HG02852 (cell line): ENCODE measurements at regions not wholly inside any gene's neighbourhood (a gene's known extent, or its start where the extent isn't known, plus 50 kb on each side); places are given as distances from the start of the nearest gene placed in this dataset.

Source experiments
- ATAC-seq: cut with Tn5 transposase; IDR thresholded peaks from one replicate; pipeline ENCODE4 v1.9.1; 2021; ENCODE audit warnings: mild to moderate bottlenecking, moderate library complexity; ENCODE audit not compliant: unreplicated experiment

DNA sequence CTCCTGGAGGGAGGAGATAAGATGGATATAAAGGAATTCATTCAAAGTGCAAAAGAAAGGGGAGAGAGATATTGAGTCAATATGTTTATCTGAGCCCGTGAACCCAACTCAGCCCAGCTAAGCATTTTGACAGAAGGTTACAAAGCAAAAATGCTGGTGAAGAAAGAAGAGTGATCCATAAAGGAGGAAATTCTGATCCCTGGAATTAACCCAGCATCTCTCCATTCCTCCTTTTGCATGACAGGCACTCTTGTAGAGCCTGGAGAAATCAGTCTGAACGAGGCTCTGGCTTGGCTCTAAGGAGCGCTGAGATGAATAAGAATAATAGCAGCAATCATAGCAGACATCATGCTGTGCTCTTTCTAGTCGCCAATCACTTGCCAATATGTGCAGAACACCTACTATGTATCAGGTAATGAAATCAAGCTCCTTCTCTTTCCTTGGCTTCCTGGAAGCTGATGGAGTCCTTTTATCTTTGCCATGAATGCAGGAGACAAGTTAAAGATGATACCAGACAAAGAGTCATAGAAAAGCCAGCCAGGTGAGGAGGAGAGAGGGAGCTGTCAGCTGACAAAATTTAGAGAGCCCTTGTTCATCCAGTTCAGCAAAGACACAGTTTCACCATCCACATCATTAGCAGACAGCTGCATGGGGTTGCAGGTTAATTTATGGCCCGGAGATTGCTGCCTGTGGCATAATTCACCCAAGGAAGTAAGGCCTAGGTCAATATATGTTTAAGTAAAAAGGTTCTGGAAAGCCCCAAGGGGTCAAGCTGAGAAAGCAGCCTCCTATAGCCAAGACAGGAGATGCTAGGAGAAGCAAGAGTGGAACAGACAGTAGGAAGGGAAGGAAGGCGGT is 476.5 kb upstream of the TBX3 start:
- ATAC-seq: no peak

GRCh38 chr12:115158816-115159215 is 474.8 kb upstream of the TBX3 start:
- ATAC-seq: no peak

DNA sequence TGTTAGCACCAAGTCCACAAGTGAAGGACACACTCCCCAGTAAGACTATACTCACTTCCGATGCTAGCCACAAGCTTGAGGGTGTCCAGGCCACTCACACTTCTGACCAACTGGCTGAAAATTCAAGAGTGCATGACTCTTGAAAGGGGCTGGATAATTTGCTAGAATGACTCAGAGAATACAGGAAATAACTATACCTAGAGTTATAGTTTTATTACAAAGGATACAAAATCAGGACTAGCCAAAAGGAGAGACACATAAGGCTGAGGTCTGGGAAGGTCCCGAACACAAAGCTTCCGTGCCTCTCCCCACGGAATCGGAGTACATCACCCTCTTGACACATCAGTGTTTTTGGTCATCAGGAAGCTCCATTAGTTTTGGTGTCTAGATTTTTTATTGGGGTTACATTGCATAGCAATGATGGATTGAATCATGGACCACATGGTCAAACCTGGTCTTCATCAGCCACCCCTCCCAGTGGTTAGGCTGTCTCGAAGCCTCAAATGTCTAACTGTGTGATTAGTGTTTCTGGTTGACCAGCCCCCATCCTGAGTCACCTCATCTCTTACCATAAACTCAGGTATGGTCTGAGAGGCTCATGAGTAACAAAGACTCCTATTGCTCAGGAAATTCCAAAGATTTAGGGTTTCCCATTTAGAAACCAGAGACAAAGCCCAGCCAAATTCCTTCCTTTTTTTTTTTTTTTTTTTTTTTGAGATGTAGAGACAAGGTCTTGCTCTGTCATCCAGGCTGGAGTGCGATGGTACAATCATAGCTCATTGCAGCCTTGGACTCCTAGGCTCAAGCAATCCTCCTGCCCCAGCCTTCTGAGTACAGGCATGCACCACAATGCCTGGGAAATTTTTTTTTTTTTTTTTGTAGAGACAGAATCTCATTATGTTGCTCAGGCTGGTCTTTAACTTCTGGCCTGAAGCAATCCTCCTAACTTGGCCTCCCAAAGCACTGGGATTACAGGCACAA is 472.0 kb upstream of the TBX3 start:
- no peak for ATAC-seq

DNA sequence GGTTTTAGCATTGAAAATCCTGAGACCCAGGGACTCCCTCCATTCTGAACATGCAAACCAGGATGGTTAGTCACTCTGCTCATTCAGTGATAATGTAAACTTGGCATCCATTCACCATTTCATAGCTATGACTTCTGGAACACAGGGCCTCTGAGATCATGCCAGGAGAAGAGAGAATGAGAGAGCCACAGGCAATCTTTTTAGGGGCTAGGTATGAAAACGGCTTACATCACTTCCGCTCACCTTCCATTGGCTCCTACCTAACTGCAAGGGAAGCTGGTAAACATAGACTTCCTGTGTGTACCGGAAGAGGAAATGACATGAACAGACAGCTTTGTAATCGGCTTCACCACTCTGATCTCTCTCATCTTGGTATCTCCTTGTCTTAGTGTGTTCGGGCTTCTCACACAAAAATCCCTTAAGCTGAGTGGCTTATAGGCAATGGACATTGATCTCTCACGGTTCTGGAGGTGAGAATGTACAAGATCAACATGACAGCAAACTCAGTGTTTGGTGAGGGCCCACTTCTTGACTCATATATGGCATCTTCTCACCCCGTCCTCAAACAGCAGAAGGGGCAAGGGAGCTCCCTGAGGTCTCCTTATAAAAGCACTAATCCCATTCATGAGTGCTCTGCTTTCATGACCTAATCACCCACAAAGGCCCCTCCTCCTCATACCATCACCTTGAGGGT is 465.9 kb upstream of the TBX3 start:
- no peak for ATAC-seq

DNA sequence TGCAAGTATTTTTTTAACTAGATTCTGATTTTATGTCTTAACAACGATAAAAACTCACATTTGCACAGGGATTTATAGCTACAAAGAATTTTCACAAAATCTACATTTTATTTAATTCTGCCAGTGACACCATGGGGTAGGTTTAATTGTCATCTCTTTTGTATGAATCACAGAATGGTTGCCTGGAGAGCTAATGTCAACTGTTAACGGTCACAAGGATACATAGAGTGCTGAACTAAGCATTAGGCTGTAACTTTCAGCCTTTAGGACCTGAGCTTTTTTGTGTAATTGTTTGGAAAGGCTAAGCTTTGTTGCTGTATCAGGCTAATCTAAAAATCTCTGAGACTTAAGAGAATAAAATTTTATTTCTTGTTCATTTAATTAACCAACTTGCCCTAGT is 465.3 kb upstream of the TBX3 start:
- ATAC-seq: no peak

DNA sequence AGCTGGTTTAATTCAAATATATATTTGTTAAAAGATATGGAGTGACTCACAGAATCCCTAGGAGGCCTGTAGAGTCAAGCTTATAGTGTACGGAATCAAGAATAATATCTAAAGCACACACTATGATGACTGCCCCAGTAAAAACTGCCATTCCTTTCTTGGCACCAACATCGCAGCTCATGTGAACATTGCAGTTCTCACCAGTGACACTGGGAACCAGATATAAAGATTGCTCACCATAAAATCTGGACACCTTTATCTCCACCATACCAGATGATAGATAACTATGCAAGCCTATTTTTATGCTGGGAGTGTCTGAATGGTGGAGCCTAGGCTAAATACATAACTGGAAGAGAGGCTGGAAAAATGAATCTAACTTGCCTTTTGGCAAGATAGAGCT is 463.9 kb upstream of the TBX3 start:
- ATAC-seq: no peak

DNA sequence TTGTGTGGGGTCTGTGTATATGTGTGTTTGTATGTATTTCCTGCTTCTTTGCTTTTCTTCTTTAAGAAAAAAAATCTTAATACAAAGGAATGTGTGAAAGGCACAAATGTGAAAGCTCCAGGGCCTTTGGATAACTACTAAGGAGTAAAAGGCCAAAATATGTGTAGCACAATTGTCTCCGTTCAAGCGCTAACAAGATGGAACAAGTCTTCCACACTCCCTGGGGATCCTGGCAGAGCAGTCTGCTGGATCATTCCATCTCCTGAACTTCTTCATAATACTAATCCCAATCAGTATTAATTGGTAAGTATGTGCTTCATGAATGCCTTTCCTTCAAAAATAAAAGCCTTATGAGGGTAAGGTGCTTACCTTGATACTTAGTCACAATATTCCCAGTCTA is 462.5 kb upstream of the TBX3 start:
- no peak for ATAC-seq

DNA sequence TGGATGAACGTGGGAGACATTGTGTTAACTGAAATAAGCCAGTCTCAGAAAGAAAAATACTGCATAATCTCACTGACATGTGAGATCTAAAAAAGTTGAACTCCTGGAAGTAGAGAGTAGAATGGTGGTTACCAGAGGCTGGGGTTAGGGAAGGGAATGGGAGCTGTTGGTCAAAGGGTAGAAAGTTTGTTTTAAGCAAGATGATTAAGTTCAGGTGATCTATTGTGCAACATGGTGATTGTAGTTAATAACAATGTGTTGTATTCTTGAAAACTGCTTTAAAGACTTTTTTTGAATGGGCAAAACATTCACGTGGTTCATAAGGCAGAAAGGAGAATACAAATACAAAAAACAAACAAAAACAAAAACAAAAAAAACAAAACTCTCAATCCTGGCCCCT is 460.4 kb upstream of the TBX3 start:
- ATAC-seq: no peak

- no peak for ATAC-seq
Observed at GRCh38 chr12:115140981-115141655, 457.1 kb upstream of the TBX3 start.

- ATAC-seq: no peak
Observed at GRCh38 chr12:115137812-115138521, 454.0 kb upstream of the TBX3 start.

GRCh38 chr12:115135800-115136211 is 451.8 kb upstream of the TBX3 start:
- ATAC-seq: no peak

DNA sequence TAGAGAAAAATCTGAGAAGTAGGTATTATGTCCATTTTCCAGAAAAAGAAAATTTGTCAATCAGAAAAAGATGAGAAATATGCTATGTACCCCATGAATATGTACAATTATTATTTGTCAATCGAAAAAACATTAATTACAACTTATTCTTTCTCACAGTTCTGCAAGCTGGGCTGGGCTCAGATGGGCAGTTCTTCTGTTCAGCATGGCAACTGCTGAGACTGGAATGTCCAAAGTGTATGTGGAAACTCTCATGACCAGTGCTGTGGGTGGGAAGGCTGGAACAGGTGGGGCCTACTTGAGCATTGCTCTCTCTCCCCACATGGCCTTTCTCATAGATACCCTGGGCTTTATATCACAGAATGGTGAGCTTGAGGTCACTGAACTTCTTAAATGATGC is 450.3 kb upstream of the TBX3 start:
- no peak for ATAC-seq

DNA sequence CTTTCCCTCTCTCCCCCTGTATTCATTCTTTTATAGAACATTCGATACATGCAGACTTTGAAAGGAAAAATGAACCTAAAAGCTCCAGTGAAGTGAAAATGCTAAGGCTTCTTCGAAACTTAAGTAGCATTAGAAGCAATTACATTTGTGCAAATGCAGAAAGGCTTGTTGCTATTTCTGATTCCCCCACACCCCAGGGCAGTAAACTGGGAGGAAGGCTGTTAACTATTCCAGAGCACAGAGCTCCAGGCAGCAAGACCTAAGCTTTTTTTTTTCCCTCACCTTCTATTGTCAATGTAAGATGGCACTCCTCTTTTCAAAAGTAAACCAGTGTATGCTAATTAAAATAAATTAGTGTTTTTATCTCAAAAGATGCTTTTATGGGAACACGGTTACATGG is 448.9 kb upstream of the TBX3 start:
- no peak for ATAC-seq

DNA sequence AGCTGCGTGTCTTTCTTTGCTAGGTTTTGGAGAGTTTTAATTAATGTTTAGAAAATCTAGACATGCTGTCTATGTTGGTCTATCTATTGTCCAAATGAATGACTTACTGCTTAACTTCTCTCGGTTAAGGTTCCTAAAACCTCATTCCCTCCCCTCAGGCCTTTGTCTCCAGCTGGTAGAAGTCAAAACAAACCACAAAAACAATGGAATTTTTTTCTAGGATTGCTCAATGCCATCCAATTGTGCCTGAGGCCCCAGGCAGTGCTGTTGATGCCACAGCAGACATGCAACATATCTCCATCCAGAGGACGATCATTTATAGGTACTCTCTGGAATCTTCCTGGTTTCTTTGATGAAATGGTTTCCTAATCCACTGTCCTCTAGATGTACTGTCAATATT is 448.2 kb upstream of the TBX3 start:
- no peak for ATAC-seq

- ATAC-seq: no peak
Observed at GRCh38 chr12:115129727-115130126, 445.8 kb upstream of the TBX3 start.

GRCh38 chr12:115121053-115121452 is 437.1 kb upstream of the TBX3 start:
- ATAC-seq: no peak

DNA sequence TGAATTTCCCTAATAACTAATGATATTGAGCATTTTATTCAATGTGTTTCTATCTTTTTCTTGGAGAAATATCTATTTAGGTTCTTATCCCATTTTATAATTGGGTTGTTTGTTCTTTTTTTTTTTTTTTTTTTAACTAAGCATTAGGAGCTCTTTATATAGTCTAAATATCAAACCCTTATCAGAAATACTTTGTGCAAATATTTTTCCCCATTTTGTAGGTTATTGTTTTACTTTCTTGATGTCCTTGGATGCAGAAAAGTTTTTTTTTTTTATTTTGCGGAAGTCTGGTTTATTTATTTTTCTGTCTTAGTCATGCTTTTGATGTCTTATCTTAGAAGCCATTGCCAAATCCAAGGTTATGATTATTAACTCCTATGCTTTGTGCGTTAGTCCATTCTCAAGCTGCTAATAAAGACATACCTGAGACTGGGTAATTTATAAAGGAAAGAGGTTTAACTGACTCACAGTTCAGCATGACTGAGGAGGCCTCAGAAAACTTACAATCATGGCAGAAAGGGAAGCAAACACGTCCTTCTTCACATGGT is 434.3 kb upstream of the TBX3 start:
- ATAC-seq: no peak

GRCh38 chr12:115114140-115114539 is 430.2 kb upstream of the TBX3 start:
- ATAC-seq: no peak

DNA sequence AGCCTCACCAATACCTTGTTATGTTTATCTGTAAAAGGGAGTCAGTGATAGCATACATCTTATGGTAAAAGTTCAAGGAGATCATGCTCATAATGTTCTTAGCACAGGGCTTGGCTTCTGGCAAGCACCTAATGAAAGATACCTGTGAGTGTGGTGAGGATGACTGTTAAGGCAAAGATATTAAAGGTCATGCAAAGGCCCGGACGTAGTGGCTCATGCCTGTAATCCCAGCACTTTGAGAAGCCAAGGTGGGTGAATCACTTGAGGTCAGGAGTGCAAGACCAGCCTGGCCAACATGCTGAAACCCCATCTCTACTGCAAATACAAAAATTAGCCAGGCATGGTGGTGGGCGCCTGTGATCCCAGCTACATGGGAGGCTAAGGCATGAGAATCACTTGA is 425.9 kb upstream of the TBX3 start:
- no peak for ATAC-seq
